Parathyroid adenoma (tissue), 2 donors: ENCODE measurements at regions not wholly inside any gene's neighbourhood (a gene's known extent, or its start where the extent isn't known, plus 50 kb on each side); places are given as distances from the start of the nearest gene placed in this dataset.
A peak's percentile ranks its signal among the peaks of the same experiment; 100 is the strongest.

ENCODE experiments used
- H2AFZ ChIP-seq: fragments of 300-600 bp; sonication (generic); one replicate; pipeline ENCODE4 v1.7.0; 2017; ENCODE audit warnings: antibody characterized with exemption, mild to moderate bottlenecking
- H3K27ac ChIP-seq: fragments of 300-600 bp; sonication (generic); one replicate; pipeline ENCODE4 v1.7.0; 2017
- H3K27me3 ChIP-seq: fragments of 300-600 bp; sonication (generic); one replicate; pipeline ENCODE4 v1.7.0; 2017; ENCODE audit warnings: low read length; ENCODE audit not compliant: control insufficient read depth, insufficient read depth
- H3K36me3 ChIP-seq: fragments of 300-600 bp; sonication (generic); one replicate; pipeline ENCODE4 v1.7.0; 2017; ENCODE audit warnings: low read length; ENCODE audit not compliant: control insufficient read depth, insufficient read depth
- H3K4me1 ChIP-seq: fragments of 300-600 bp; sonication (generic); one replicate; pipeline ENCODE4 v1.7.0; 2017; ENCODE audit warnings: control low read depth
- H3K4me2 ChIP-seq: fragments of 300-600 bp; sonication (generic); one replicate; pipeline ENCODE4 v1.7.0; 2017; ENCODE audit warnings: low read length
- H3K4me3 ChIP-seq: fragments of 300-600 bp; sonication (generic); one replicate; pipeline ENCODE4 v1.7.0; 2017; ENCODE audit warnings: low read depth, low read length
- H3K79me2 ChIP-seq: fragments of 300-600 bp; sonication (generic); one replicate; pipeline ENCODE4 v1.7.0; 2017; ENCODE audit warnings: control low read depth
- H3K9ac ChIP-seq: fragments of 300-600 bp; sonication (generic); one replicate; pipeline ENCODE4 v1.7.0; 2017; ENCODE audit warnings: mild to moderate bottlenecking
- H3K9me3 ChIP-seq: fragments of 300-600 bp; sonication (generic); one replicate; pipeline ENCODE4 v1.7.0; 2017; ENCODE audit warnings: low read length; ENCODE audit not compliant: control insufficient read depth
- TF ChIP-seq, protein P1 (sequence below): fragments of 300-600 bp; sonication (generic); IDR thresholded peaks from one replicate; pipeline ENCODE4 v1.7.0; 2017; ENCODE audit warnings: antibody characterized with exemption, mild to moderate bottlenecking
- donor health status: primary hyperparathyroidism.

DNA sequence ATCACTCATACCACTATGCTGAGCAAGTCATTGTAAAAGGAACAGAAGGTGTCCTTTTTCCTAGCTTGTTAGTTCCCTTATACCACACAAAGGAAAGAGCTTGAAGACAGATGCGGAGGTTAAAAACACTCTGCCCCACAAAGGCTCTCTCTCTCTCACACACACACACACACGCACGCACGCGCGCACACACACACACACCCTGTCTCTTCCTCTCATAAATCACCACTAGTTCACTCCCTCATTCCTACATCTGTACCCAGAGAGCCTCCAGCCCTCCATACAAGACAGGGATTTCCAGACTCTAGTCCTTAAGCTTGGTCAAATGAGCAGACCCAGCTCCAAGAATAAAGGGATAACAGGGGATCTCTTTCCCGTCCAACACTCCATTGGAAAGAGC, 120.1 kb upstream of the THBS1 start:
- no peaks in the 10 kb centered on the region for H3K9me3 ChIP-seq
- H2AFZ ChIP-seq: no peak overlapping the region
- H3K36me3 ChIP-seq: no peaks in the 10 kb centered on the region
- H3K9ac ChIP-seq: no peak overlapping the region
- H3K4me3 ChIP-seq: no peak overlapping the region
- no peaks in the 10 kb centered on the region for H3K79me2 ChIP-seq
- H3K4me1 ChIP-seq: no peaks in the 10 kb centered on the region
- no peak overlapping the region for H3K4me2 ChIP-seq
- no peak overlapping the region for H3K27ac ChIP-seq
- TF ChIP-seq, protein P1, sequence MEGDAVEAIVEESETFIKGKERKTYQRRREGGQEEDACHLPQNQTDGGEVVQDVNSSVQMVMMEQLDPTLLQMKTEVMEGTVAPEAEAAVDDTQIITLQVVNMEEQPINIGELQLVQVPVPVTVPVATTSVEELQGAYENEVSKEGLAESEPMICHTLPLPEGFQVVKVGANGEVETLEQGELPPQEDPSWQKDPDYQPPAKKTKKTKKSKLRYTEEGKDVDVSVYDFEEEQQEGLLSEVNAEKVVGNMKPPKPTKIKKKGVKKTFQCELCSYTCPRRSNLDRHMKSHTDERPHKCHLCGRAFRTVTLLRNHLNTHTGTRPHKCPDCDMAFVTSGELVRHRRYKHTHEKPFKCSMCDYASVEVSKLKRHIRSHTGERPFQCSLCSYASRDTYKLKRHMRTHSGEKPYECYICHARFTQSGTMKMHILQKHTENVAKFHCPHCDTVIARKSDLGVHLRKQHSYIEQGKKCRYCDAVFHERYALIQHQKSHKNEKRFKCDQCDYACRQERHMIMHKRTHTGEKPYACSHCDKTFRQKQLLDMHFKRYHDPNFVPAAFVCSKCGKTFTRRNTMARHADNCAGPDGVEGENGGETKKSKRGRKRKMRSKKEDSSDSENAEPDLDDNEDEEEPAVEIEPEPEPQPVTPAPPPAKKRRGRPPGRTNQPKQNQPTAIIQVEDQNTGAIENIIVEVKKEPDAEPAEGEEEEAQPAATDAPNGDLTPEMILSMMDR: no peak
- H3K27me3 ChIP-seq: no peaks in the 10 kb centered on the region

DNA sequence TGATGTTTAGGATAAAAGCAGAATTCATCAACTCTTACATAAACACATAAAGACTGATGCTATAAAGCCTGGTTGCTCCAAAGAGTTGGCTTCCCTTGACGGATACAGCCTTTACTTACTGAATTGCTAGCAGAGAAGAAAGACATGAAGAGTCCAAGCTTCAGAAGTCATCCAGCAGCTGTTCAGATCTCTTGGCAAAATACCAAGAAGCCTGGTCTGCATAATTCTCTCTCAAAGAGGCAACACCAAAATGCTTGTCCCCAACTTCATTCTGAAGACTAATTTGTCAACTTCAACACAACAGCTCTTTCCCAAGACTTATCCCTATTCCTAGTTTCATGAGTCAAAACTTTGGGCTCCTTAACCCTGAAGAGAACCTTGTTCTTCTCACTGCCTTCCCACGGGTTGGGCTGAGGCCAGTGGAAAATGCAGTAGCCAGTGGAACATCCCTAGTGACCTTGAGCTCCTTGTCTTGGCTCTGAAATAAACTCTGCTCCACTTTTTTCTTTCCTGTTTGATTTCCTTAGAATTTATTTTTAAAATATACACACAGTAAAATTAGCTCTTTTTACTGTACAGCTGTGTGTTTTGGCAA, 119.2 kb upstream of the THBS1 start:
- H2AFZ ChIP-seq: no peak overlapping the region
- H3K4me1 ChIP-seq: no peaks in the 10 kb centered on the region
- no peaks in the 10 kb centered on the region for H3K27me3 ChIP-seq
- H3K4me3 ChIP-seq: no peak overlapping the region
- H3K27ac ChIP-seq: no peak overlapping the region
- TF ChIP-seq, protein P1: no peak
- no peaks in the 10 kb centered on the region for H3K36me3 ChIP-seq
- no peaks in the 10 kb centered on the region for H3K9me3 ChIP-seq
- no peaks in the 10 kb centered on the region for H3K79me2 ChIP-seq
- H3K9ac ChIP-seq: no peak overlapping the region
- H3K4me2 ChIP-seq: no peak overlapping the region

DNA sequence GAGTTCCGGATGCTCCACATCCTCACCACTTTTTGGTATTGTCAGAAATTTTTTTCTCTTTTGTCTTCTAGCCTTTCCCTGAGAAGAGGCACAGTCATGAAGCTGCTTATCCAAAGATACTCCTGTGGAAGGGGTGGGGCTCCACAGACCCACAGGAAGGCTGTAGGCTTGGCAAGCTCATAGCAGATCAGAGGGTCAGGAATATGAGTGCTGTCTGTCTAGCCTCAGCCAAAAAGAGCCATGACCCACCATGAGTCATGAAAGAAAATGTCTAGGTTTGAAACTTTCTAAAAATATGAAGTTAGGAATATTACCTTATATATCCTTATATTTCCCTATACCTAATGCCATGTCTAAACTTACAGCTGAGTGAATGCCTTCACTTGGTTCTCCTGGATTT, 118.2 kb upstream of the THBS1 start:
- Histone ChIP-seq H3K4me2 (no peak overlapping the region), H3K36me3 (no peaks in the 10 kb centered on the region), H3K9ac (no peak overlapping the region), H3K27me3 (no peaks in the 10 kb centered on the region), H3K4me3 (no peak overlapping the region), H3K27ac (no peak overlapping the region), H2AFZ (no peak overlapping the region), H3K9me3 (no peaks in the 10 kb centered on the region), H3K79me2 (no peaks in the 10 kb centered on the region), H3K4me1 (no peaks in the 10 kb centered on the region)
- TF ChIP-seq, protein P1: no peak

DNA sequence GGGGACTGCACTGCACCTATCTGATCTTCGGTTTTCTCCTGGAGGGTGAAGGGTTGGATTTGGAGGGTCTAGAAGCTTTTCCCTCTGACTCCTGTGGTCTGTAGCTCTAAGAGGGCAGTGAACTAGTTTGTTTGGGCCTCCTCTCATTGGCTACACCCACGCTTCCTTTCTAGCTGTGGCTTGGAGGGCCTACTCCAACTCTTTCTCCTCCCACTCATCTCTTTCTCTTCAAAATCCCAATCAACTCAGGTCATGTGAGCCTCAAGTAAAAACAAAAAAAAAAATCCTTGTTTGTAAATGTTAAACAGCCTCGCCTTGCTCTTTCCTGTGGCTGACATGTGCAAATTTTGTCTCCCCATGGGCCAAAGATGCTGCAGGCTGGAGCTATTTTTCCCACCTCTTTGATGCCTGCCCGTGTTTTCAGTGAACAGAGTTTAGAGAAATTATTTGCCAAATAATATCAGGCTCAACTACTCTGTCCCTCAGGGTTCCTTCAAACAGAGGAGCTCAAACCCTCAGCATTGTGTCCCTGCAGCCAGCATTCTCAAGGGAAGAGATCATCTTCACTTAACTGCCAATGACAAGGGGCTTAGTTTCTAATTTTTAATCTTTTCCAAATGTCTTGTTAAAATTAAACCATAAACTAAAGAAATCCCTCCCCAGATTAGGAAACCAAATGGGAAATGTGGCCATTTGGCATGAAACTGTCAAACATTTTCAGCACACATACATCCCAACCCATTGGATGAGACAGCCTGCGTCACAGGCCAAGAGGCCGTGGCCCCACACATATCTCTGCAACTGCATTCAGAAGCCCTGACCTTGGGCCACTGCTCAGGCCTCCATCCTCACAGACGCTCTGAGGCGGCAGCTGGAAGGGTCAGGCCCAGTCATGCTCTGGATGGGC, 114.8 kb upstream of the THBS1 start:
- Histone ChIP-seq H3K79me2 (no peaks in the 10 kb centered on the region), H3K4me3 (no peak overlapping the region), H2AFZ (no peak overlapping the region), H3K36me3 (no peaks in the 10 kb centered on the region), H3K27me3 (no peaks in the 10 kb centered on the region), H3K9ac (no peak overlapping the region), H3K9me3 (no peaks in the 10 kb centered on the region), H3K27ac (peak overlapping the region; percentile 51), H3K4me1 (no peaks in the 10 kb centered on the region), H3K4me2 (no peak overlapping the region)
- TF ChIP-seq, protein P1: no peak

DNA sequence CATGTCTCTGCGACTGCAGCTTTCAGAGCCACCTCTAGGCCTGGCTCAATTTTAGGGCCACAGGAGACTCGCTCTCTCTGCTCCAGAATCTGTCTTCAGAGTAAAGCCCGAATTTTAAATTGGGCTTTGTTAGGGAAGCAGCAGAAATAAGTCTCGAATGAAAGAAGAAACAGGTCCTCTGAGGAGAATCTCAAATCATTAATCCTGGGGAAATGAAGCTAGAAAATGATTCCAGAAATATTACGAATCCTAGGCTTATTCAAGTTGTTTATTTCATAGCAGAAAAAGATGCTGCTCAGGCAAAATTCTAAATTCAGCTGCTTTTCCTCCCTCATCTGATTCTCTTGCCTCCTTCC, 114.2 kb upstream of the THBS1 start:
- H3K4me3 ChIP-seq: no peak overlapping the region
- H3K9me3 ChIP-seq: no peaks in the 10 kb centered on the region
- H3K9ac ChIP-seq: no peak overlapping the region
- H3K4me1 ChIP-seq: no peaks in the 10 kb centered on the region
- peak overlapping the region; percentile 51 for H3K27ac ChIP-seq
- H3K79me2 ChIP-seq: no peaks in the 10 kb centered on the region
- no peak overlapping the region for H3K4me2 ChIP-seq
- H3K36me3 ChIP-seq: no peaks in the 10 kb centered on the region
- no peak overlapping the region for H2AFZ ChIP-seq
- no peaks in the 10 kb centered on the region for H3K27me3 ChIP-seq
- TF ChIP-seq, protein P1: no peak
